SH-SY5Y (cell line): ENCODE measurements at regions not wholly inside any gene's neighbourhood (a gene's known extent, or its start where the extent isn't known, plus 50 kb on each side); places are given as distances from the start of the nearest gene placed in this dataset.

Experiments
- GATA2 ChIP-seq: IDR thresholded peaks from 2 replicates; pipeline ENCODE4 v1.6.1; 2011; ENCODE audit warnings: mild to moderate bottlenecking, low read depth, low read length
- GATA3 ChIP-seq: IDR thresholded peaks from 2 replicates; pipeline ENCODE4 v1.6.1; 2011; ENCODE audit warnings: low read depth, mild to moderate bottlenecking, low read length, moderate library complexity

DNA sequence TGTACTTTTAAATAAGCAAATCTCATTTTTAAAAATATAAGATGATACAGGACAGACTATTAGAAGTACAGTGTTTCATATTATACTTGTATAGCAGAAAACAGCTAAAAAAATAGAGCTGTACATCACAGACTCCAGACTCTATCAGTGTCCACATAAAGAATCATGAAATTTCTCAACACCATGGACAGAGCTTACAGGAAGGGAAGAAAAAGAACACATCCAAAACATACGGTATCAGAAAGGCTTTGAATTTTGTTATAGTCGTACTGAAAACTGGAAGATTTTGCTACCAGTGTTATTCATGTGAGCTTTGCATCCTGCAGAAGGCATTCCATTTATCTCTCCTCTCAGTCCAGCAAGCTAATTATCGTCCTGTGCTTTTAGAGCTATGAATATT lies 183.2 kb upstream of the PTPRZ1 start:
- TF ChIP-seq GATA3 (no peak), GATA2 (no peak)

DNA sequence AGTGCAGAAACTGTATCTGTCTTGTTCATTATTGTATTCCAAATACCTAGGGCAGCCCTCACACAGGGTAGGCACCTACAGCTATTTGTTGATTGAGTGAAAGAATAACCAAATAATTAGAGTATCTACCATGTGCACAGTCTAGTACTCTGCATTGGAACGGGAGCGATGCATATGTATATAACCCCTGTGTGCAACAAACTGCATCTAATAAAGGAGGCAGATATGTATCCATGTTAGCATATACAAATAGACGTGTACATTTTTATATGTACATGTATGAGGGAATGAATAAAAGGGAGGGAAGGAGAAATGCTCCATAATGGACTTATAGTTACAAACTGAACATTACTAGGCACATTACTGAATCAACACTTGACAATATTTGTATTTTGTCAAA lies 191.3 kb upstream of the PTPRZ1 start:
- TF ChIP-seq GATA2 = no peak
- no peak for TF ChIP-seq GATA3

DNA sequence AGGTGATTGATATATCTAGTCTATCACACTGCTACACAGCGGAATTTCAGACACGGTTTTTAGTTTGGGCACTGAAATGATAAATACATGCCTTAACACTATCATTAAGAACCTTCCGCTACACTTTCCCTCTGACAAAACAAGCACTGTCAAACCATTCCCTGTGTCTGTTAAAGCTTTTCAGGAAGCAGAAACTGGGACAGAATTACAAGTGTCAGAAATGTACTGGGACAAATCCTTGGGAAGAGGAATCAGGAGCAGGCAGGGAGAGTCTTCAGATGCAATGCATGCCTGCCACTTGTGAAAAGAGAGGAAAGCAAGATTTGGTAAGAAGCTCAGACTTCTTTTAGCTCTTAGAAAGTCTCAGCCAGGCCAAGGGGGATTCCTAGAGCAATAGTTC lies 196.8 kb upstream of the PTPRZ1 start:
- TF ChIP-seq GATA2 = no peak
- no peak for TF ChIP-seq GATA3

DNA sequence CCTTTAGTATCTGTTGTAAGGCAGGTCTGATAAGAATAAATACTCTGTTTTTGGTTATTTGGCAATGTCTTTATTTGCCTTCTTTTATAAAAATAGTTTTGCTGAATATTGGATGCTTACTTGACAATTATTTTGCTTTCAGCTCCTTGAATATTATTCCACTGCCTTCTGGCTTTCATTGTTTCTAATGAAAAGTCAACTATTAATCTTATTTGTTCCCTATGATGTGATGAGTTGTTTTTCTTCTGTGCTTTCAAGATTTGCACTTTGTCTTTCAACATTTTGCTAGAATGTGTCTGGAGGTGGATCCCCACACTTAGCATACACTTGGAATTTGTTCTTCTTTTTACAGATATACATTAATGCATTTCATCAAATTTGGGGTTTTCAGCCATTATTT lies 203.8 kb upstream of the PTPRZ1 start:
- TF ChIP-seq GATA2 (no peak), GATA3 (no peak)

DNA sequence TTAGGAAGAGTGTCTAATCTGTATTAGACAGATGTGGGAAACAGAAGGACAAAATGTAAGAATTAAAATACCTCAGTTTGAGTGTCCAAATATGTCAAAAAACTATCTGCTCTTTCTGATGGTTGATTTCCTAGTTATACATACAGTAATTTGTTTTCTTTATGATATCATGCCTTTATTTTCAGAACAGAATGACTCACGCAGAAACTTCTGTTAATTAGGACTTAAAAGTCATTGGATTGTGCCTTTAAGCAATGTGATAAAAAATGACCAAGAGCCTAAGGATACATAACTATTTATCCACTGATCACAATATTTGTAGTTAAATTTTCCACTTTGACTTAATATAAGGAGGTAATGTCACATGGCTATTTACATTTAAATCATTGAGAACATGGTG lies 206.7 kb upstream of the PTPRZ1 start:
- TF ChIP-seq GATA3 = no peak

DNA sequence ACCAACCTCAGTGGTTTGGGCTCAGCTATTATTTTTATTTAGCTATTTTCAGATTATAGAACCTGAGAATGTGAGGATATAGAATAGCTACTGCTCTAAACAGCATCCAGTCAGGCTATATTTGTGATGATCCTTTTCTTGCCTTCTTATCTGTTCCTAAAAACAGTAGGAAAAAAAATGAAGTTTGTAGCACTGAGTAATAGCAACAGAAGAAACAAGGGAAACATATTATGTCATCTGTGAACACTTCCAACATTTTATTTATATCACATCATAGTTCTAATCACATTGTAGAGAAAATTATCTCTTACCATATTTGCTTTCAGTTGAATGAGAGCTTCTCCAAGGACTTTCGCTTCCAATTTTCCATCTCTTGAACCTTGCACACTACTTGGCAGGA lies 229.6 kb upstream of the PTPRZ1 start:
- TF ChIP-seq GATA3 = no peak
- no peak for TF ChIP-seq GATA2

DNA sequence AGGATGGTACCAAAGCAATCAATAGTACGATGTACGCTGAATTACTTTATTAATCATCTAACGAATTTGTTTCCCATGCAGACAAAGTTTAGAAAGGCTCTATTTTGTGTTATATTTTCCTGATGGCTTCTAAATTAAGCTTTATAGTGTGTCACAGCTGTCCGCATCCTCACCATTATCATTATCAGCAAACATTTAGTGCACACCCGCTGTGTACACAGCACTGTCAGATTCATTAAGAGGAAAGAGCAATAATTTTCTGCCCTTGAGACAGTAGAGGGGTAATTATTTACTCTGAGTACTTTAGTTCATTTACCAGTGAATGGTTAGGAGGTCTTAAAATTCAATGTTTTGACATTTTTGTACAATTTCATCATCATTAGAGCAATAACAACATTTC lies 233.3 kb upstream of the PTPRZ1 start:
- TF ChIP-seq GATA3 (no peak), GATA2 (no peak)

DNA sequence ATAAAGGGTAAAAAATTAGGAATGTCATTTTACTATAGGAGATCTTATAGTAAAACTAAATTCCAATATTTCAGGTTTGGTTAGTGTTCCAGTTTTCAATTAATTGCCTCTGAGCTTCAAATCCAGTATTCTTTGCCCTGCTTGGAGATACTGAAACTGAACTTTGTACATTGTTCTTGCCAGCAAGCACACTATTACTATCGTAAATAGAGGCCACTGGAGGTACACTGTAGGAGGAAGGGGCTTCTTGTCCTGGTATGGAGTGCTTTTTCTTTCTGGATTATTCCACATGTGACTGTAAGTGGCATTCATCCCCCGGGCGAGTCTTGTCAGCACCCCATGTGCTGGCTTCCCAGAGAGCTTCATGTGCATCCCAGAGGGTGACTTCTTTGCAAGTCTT lies 234.7 kb upstream of the PTPRZ1 start:
- TF ChIP-seq GATA3 = no peak
- no peak for TF ChIP-seq GATA2

DNA sequence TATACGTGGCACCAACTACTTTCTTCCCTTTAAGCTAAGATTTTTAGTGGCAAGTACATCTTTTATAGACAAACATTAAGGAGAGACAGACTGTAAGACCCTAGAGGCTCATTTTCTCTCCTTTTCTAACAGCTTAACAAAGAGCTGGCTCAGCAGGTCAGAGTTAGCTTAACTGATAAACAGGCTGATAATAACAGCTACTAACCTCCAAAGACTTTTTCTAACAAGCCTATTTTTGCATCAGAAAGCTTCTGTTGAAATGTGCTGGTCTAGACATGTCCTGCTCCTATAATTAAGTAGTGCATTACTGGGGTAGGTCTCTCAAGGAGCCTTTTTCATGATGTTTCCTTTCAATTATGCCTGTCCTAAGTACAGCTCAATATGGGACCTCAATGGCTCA lies 238.2 kb upstream of the FAM3C start:
- TF ChIP-seq GATA2 (no peak), GATA3 (no peak)

DNA sequence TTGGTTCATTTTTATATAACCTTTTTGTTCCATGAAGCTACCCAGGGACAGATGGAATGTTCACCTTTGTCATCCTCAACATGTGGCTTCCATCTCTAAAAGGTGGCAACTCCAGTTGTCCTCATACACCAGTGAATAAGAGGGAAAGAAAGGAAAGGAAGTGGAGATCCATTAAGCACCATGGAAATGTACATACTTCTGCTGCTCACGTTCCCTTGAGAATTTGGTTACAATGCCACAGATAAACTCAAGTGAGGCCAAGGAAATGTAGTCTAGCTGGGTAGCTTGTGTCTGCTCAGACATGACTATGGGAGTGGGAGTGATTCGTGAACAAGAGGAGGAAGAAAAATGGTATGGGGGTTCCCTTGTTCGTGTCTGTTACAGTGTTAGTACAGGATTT lies 237.1 kb upstream of the FAM3C start:
- TF ChIP-seq GATA2 (no peak), GATA3 (no peak)

DNA sequence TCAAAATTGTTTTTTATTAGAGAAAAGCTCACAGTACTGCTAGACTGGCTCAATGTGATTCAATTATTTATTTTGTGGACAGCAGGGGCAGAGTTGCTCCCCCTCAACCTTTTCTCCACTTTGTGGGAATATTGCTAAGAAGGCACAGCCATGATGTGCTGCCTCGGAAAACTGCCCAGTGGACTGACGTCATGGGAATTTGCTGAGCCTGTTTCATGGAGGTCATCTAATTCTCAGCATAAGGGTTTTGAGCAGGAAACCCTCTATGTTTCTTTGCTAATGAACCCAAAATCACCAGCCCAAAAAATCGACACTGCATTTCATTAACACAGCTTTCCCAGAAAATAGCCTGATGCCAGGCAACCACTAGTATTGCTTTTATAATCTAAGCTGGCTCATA lies 228.8 kb upstream of the FAM3C start:
- TF ChIP-seq GATA3 (no peak), GATA2 (no peak)

DNA sequence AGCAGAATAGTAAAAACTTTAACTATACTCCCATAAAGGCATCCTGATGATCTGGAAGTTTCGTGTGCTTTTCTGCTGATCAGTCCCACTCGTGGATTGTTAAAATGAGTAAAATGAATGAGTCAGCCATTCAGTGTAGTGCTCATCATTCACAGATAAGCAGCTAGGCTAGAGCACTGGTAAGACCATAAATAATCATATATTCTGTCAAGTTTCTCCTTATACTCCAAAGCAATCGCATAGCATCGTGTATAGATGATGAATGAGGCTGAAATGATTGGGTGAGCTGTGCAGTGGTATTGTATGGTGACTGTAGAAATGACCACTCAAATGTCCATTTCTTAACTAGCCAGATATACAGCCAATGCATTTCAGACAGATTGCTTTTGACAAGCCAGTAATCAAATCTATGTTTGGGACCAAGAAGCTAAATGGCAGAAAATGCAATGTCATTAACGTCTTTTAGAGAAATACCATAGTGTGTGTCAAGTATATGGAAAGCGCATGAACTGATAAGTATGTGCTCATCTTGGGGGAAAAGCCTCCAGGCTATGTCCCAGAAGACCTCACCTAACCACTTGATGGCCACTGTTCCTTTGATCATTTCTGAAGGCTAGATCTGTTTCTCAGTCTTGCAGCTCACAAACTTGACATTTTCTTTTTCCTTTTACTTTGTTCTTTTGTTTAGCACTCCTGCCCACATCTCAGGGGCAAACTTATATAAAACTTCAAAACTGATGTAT lies 227.2 kb upstream of the FAM3C start:
- TF ChIP-seq GATA3 = no peak
- no peak for TF ChIP-seq GATA2

DNA sequence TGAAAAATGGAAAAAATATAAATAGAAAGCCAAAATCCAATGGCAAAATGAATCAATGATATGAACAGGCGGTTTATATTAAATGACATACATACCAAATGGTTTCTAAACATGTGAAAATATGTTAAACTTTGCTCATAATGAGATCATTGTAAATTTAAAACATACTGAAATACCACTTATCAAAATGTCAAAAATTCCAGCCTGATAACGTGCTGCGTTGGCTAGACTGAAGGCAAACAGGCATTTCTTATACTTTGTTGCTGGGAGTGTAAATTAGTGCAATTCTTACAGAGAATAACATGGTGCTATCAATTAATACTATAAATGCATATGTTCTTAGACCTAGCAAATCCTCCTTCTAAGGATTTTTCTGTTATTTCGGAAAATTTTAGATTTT lies 225.8 kb upstream of the FAM3C start:
- TF ChIP-seq GATA3 = no peak
- no peak for TF ChIP-seq GATA2

DNA sequence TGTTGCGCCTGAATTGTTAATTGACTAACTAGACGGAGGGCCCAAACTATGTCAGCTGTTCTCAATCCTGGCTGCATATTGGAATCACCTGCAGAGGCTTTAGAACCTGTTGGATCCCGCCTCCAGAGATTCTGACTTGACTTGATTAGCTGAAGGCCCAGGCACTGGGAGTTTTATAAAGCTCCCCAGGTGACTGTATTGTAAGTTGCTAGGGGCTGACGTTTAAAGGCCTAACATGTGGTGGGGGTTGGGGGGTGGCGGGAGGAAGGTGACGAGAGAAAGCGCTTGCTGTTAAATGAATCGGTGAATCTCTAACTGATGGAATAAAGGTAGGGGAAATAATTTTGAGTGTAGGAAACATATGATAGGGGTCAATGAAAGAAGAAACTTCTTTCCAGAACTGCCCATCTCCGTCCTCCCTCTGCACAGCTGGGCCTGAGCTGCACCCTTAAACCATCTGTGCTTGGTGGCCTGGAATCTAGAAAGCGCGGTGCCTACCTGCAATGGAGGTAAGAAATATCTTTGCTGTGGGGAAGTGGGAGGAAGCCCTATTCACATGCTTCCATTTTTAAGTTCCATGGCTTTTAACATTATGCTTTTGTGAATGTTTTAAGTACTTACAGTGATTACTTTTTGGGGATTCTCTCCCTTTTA lies 225.0 kb upstream of the FAM3C start:
- TF ChIP-seq GATA3 = no peak
- TF ChIP-seq GATA2 = no peak

DNA sequence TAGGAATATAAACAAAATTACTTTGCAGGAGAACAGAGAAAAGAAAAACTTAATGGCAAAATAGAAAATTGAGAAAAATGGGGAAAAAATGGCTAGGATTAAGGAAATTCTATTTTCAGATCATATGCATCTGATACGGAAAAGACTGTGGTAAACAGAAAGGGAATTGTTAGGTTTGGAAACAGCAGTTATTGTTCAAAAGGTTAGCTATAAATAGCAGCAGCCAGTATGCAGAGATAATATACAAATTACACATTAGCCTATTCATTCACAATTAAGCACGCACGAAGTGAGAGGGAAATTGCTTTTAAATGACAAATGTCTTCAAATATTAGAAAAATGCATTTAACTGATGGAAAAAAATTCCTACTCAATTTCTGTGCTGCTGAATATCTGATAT lies 224.1 kb upstream of the FAM3C start:
- no peak for TF ChIP-seq GATA3
- no peak for TF ChIP-seq GATA2
